ENCODE measurements at regions not wholly inside any gene's neighbourhood (a gene's known extent, or its start where the extent isn't known, plus 50 kb on each side); places are given as distances from the start of the nearest gene placed in this dataset.

GRCh38 chr14:52166822-52167221 is 98.0 kb upstream of the NID2 start:
- no peak for TF ChIP-seq POLR2A (IDR thresholded peaks at IDR 0.05)
- TF ChIP-seq CTCF (IDR thresholded peaks at IDR 0.05): no peak
- H3K36me3 ChIP-seq (replicated peaks in 1 of 2): no peaks in the 10 kb centered on the region
- no peak for DNase-seq
- intact Hi-C loops (cut with DNase I): no loop called here
- no peaks in the 10 kb centered on the region for H3K27me3 ChIP-seq
- H3K27ac ChIP-seq: no peak overlapping the region
- no peaks in the 10 kb centered on the region for H3K9me3 ChIP-seq (replicated peaks in 1 of 3)
- no peak overlapping the region for H3K4me3 ChIP-seq
- H3K4me1 ChIP-seq (replicated peaks in 1 of 2): no peaks in the 10 kb centered on the region
- 83 to 98% (median 95%) methylated on average over 6 to 11 of the region's 11 CpGs; no CpG with 5 or more reads in 1 of the 4 donors for WGBS, 4 donors

DNA sequence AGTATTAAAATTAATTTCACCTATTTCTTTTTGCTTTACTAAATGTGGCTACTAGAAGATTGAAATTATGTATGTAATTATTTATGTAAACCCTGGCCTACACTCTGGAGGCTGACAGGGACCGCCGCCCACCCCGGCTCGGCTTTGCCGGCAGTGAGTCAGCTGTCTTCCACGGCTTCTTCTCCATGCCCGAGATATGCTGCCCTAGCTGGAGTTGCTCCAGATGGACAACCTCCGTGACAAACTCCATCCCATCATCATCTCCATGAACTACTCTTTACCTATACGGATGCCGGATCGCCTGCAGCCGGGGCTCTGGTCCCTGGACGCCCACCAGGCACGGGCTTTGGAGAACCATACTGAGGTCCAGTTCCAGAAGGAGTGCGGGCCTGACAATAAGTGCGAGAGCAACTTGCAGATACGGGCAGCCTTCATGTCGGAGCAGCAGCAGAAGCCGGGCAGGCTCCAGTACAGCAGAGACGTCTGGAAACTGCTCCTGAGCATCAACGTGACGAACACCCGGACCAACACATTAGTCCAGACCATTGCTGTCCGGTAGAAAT is 86.9 kb upstream of the NID2 start:
- intact Hi-C loops (cut with DNase I): no loop called here
- WGBS, 4 donors: 91 to 93% (median 92%) methylated on average over 24 of the region's 24 CpGs
- no peak for TF ChIP-seq POLR2A (IDR thresholded peaks at IDR 0.05)
- TF ChIP-seq CTCF (IDR thresholded peaks at IDR 0.05): no peak

GRCh38 chr14:52154992-52155650 is 86.3 kb upstream of the NID2 start:
- Histone ChIP-seq H3K27me3 (no peaks in the 10 kb centered on the region), H3K4me3 (no peak overlapping the region), H3K36me3 (replicated peaks in 1 of 2) (no peaks in the 10 kb centered on the region), H3K27ac (no peak overlapping the region), H3K4me1 (replicated peaks in 1 of 2) (no peaks in the 10 kb centered on the region), H3K9me3 (replicated peaks in 1 of 3) (no peaks in the 10 kb centered on the region)
- intact Hi-C loops (cut with DNase I): no loop called here
- TF ChIP-seq CTCF (IDR thresholded peaks at IDR 0.05) (no peak), POLR2A (IDR thresholded peaks at IDR 0.05) (no peak)
- WGBS, 4 donors: 77 to 91% (median 85%) methylated on average over 4 of the region's 4 CpGs
- DNase-seq: no peak

More for the DNA sequence above, 86.9 kb upstream of the NID2 start:
- no peaks in the 10 kb centered on the region for H3K27me3 ChIP-seq
- H3K9me3 ChIP-seq (replicated peaks in 1 of 3): no peaks in the 10 kb centered on the region
- no peak overlapping the region for H3K27ac ChIP-seq
- H3K4me3 ChIP-seq: no peak overlapping the region
- no peaks in the 10 kb centered on the region for H3K36me3 ChIP-seq (replicated peaks in 1 of 2)
- no peaks in the 10 kb centered on the region for H3K4me1 ChIP-seq (replicated peaks in 1 of 2)
- DNase-seq: no peak

DNA sequence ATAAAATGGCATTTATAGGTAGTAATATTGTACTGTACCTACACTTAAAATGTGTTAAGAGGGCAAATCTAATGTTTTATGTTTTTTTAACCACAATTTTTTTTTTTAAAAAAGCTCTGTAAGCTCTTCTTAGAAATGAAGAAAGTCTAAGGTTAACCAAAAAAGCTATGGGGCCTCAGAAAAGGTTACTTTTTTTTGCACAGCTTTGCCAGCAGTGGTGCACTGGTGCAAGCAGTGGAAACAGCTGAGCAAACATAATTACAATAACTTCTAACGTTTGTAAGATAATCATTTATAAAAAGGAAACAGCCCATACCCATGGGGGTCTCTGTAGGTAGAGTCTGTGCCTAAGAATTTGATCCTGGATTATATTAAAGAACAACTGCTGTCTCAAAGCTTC is 85.1 kb upstream of the NID2 start:
- Histone ChIP-seq H3K36me3 (replicated peaks in 1 of 2) (no peaks in the 10 kb centered on the region), H3K4me3 (no peak overlapping the region), H3K4me1 (replicated peaks in 1 of 2) (no peaks in the 10 kb centered on the region), H3K9me3 (replicated peaks in 1 of 3) (no peaks in the 10 kb centered on the region), H3K27me3 (no peaks in the 10 kb centered on the region), H3K27ac (no peak overlapping the region)
- intact Hi-C loops (cut with DNase I): no loop called here
- TF ChIP-seq CTCF (IDR thresholded peaks at IDR 0.05): no peak
- TF ChIP-seq POLR2A (IDR thresholded peaks at IDR 0.05): no peak
- 6 to 13% (median 7%) methylated on average over 1 of the region's 1 CpG for WGBS, 4 donors
- DNase-seq: no peak

Measured in adrenal gland (tissue), 9 donors.